Ovary (tissue), 3 donors: ENCODE measurements at regions not wholly inside any gene's neighbourhood (a gene's known extent, or its start where the extent isn't known, plus 50 kb on each side); places are given as distances from the start of the nearest gene placed in this dataset.

ENCODE experiments used
- EP300 ChIP-seq: sonication (generic); formaldehyde crosslinking; IDR thresholded peaks from one replicate; pipeline ENCODE4 v1.6.1; 2017; ENCODE audit warnings: antibody characterized with exemption
- POLR2A ChIP-seq: fragments of 450-650 bp; IDR thresholded peaks from one replicate; pipeline ENCODE4 v1.6.1; 2017; ENCODE audit warnings: antibody characterized with exemption, mild to moderate bottlenecking, moderate library complexity
- TF ChIP-seq, protein P1 (sequence below), 3 donors: fragments of 450-650 bp in 2 of 3; fragments of 200-600 bp in 1 of 3; IDR thresholded peaks; one replicate each; pipeline versions ENCODE4 v1.5.1 to v1.8.0; 2016 to 2022; ENCODE audit warnings: antibody characterized with exemption in 3 of 3, mild to moderate bottlenecking in 1 of 3
- donor health status: DM: no; HTN: no; CAD: no.

DNA sequence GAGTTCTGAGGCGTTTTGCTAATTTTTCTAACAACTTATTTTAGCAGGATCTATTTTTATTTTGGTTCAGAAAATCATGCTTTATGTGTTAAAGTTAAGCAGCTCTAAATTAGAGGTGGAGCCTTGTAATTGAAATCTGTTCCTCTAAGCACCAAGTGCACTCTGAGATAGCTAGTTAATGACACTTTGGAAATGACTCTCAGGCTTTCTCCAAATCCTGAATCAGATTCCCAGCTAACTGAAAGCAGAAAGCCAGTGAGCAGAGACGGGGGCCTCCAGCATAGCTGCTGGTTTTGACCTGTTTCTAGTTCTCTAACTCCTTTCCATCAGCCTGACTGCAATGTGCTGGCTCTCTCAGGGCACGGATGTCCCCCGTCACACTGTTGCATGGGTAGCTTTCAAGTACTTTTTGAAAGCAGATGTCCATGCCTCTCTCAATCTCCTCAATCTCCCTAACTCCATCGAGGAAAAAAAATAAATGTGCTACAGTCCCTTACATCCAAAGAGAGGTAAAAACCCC lies 326.5 kb downstream of the SATB2 start:
- TF ChIP-seq, protein P1, sequence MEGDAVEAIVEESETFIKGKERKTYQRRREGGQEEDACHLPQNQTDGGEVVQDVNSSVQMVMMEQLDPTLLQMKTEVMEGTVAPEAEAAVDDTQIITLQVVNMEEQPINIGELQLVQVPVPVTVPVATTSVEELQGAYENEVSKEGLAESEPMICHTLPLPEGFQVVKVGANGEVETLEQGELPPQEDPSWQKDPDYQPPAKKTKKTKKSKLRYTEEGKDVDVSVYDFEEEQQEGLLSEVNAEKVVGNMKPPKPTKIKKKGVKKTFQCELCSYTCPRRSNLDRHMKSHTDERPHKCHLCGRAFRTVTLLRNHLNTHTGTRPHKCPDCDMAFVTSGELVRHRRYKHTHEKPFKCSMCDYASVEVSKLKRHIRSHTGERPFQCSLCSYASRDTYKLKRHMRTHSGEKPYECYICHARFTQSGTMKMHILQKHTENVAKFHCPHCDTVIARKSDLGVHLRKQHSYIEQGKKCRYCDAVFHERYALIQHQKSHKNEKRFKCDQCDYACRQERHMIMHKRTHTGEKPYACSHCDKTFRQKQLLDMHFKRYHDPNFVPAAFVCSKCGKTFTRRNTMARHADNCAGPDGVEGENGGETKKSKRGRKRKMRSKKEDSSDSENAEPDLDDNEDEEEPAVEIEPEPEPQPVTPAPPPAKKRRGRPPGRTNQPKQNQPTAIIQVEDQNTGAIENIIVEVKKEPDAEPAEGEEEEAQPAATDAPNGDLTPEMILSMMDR (IDR thresholded peaks at IDR 0.05): no peak
- TF ChIP-seq POLR2A: no peak
- TF ChIP-seq EP300: no peak
